ENCODE measurements at regions not wholly inside any gene's neighbourhood (a gene's known extent, or its start where the extent isn't known, plus 50 kb on each side); places are given as distances from the start of the nearest gene placed in this dataset.

GRCh38 chr5:105767267-105767666, 1903.5 kb downstream of the EFNA5 start:
- H3K27me3 Mint-ChIP-seq (ENCODE audit: low read depth), result no peaks in the 10 kb centered on the region
- H3K56ac ChIP-seq (ENCODE audit: insufficient read length, low read depth, low read length), result no peak overlapping the region
- no peak overlapping the region for H2AFZ ChIP-seq (ENCODE audit: low read length)
- H3K14ac ChIP-seq (ENCODE audit: insufficient read depth, low read length), result no peak overlapping the region
- no peak overlapping the region for H3K18ac ChIP-seq (ENCODE audit: insufficient read length, low read depth, low read length)
- no peak overlapping the region for H3K4me2 ChIP-seq (ENCODE audit: insufficient read depth, insufficient read length, low read length)
- H3K9me3 Mint-ChIP-seq, result peaks cover 12 to 17% of the 10 kb centered on the region in 2 experiments
- TF ChIP-seq, protein P1, sequence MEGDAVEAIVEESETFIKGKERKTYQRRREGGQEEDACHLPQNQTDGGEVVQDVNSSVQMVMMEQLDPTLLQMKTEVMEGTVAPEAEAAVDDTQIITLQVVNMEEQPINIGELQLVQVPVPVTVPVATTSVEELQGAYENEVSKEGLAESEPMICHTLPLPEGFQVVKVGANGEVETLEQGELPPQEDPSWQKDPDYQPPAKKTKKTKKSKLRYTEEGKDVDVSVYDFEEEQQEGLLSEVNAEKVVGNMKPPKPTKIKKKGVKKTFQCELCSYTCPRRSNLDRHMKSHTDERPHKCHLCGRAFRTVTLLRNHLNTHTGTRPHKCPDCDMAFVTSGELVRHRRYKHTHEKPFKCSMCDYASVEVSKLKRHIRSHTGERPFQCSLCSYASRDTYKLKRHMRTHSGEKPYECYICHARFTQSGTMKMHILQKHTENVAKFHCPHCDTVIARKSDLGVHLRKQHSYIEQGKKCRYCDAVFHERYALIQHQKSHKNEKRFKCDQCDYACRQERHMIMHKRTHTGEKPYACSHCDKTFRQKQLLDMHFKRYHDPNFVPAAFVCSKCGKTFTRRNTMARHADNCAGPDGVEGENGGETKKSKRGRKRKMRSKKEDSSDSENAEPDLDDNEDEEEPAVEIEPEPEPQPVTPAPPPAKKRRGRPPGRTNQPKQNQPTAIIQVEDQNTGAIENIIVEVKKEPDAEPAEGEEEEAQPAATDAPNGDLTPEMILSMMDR (conservative IDR thresholded peaks at IDR 0.05), result no peak
- no CpG with 5 or more reads among the region's 2 CpGs for WGBS (ENCODE audit: extremely low coverage, insufficient read length, low lambda C conversion rate)
- H4K5ac ChIP-seq (ENCODE audit: insufficient read length, low read depth, low read length), result no peak overlapping the region
- DNase-seq, result no peak
- H3K36me3 Mint-ChIP-seq (ENCODE audit: insufficient read depth in 1 of 3, low read depth in 3 of 3), result peaks cover 10 to 19% (median 14%) of the 10 kb centered on the region in 3 experiments
- no peaks in the 10 kb centered on the region for H3K79me2 ChIP-seq (ENCODE audit: insufficient read depth, low read length)
- no peaks in the 10 kb centered on the region for H4K20me1 ChIP-seq (ENCODE audit: control insufficient read depth, insufficient read depth, insufficient read length)
- no peak overlapping the region for H3K27ac ChIP-seq (ENCODE audit: insufficient read length, low read depth, low read length)
- H3K27ac Mint-ChIP-seq, result no peak overlapping the region
- H3K4me1 ChIP-seq (ENCODE audit: insufficient read depth, low read length), result no peaks in the 10 kb centered on the region
- no peak overlapping the region for H3K4ac ChIP-seq (ENCODE audit: low read depth, low read length)
- H3T11ph ChIP-seq (ENCODE audit: low read length), result no peak overlapping the region
- H2BK12ac ChIP-seq (ENCODE audit: insufficient read length, low read depth, low read length), result no peak overlapping the region
- no peak overlapping the region for H4K91ac ChIP-seq (ENCODE audit: insufficient read length, low read depth, low read length)
- no peak overlapping the region for H2BK120ac ChIP-seq (ENCODE audit: low read depth, low read length, poor library complexity, severe bottlenecking)
- no peak overlapping the region for H4K8ac ChIP-seq (replicated peaks; ENCODE audit: insufficient read length, low read depth, low read length)
- peaks cover 0 to 2% of the 10 kb centered on the region in 2 experiments; a peak in 1 of 4 replicates for H3K4me1 Mint-ChIP-seq
- no peaks in the 10 kb centered on the region for H3K27me3 ChIP-seq (ENCODE audit: insufficient read depth, low read length)
- no peak overlapping the region for H2AK5ac ChIP-seq (ENCODE audit: insufficient read length, low read length)
- H3K23ac ChIP-seq (ENCODE audit: insufficient read length, low read depth, low read length), result no peak overlapping the region
- peaks cover 11% of the 10 kb centered on the region for H3K9me3 ChIP-seq (ENCODE audit: control insufficient read depth, low read depth, low read length)
- no peak overlapping the region for H2BK15ac ChIP-seq (ENCODE audit: low read depth, low read length)
- no peaks in the 10 kb centered on the region for H3K23me2 ChIP-seq (ENCODE audit: insufficient read length, low read depth, low read length, poor library complexity, severe bottlenecking)
- no peak overlapping the region for H3K9ac ChIP-seq (ENCODE audit: extremely low read depth, insufficient read length, low read length)
- no peak overlapping the region for H3K4me3 Mint-ChIP-seq
- H2BK5ac ChIP-seq (ENCODE audit: insufficient read length, low read length), result no peak overlapping the region
- no peak overlapping the region for H2BK20ac ChIP-seq (ENCODE audit: low read depth, low read length, poor library complexity, severe bottlenecking)
- no peaks in the 10 kb centered on the region for H3K79me1 ChIP-seq (ENCODE audit: insufficient read depth, low read depth, low read length, poor library complexity, severe bottlenecking)
